ENCODE measurements at regions not wholly inside any gene's neighbourhood (a gene's known extent, or its start where the extent isn't known, plus 50 kb on each side); places are given as distances from the start of the nearest gene placed in this dataset.
"Not testable (repeated sequence)": the region's sequence is repeated elsewhere in the genome, so short reads cannot be mapped to it uniquely, and the experiment has no call there.

GRCh38 chr1:233819042-233819441 is 85.4 kb upstream of the SLC35F3 start:
- Histone ChIP-seq H3K9me3 (replicated peaks; ENCODE audit: control insufficient read depth, insufficient read depth, low read length) (no peaks in the 10 kb centered on the region), H3K36me3 (ENCODE audit: control insufficient read depth in 2 of 2, insufficient read depth in 2 of 2, low read length in 1 of 2) (no peaks in the 10 kb centered on the region), H3K4me1 (ENCODE audit: control insufficient read depth, insufficient read depth, low read length) (no peaks in the 10 kb centered on the region), H4K20me1 (ENCODE audit: control insufficient read depth, insufficient read depth) (no peaks in the 10 kb centered on the region), H3K4me2 (ENCODE audit: control insufficient read depth, insufficient read depth) (no peak overlapping the region), H3K27me3 (replicated peaks in 1 of 2; ENCODE audit: control insufficient read depth in 2 of 2, insufficient read depth in 2 of 2, low read length in 1 of 2) (no peaks in the 10 kb centered on the region; a peak in 1 of 4 replicates), H2AFZ (ENCODE audit: control insufficient read depth, low read depth, low read length) (no peak overlapping the region), H3K4me3 (no peak overlapping the region), H3K27ac (ENCODE audit: control insufficient read depth, insufficient read depth) (no peak overlapping the region), H3K79me2 (ENCODE audit: control insufficient read depth, insufficient read depth, low read length) (no peaks in the 10 kb centered on the region), H3K9ac (ENCODE audit: control insufficient read depth, insufficient read depth, low read length) (no peak overlapping the region)
- ChIA-PET RAD21 (ENCODE audit: unreplicated experiment) (no interaction called here), CTCF (interaction anchor here (0.6 kb wide), 1 partner anchor 378 kb away, joined by 3 read pairs; no protein-coding TSS in a partner anchor), SMC1A (ENCODE audit: uncharacterized antibody, unreplicated experiment) (no interaction called here), POLR2A (interaction anchor here (0.6 kb wide), 1 partner anchor 378 kb away, joined by 4 read pairs; no protein-coding TSS in a partner anchor)
- TF ChIP-seq CBX3 (IDR thresholded peaks at IDR 0.05; ENCODE audit: borderline replicate concordance, low read depth) = no peak
- in situ Hi-C loops (cut with MboI) = no loop called here
- intact Hi-C loops (cut with micrococcal nuclease; ENCODE audit: unreplicated experiment) = no loop called here
- no TSS peak for BruUV-seq (replicated peaks)
- ATAC-seq = no peak
- no peak for DNase-seq (ENCODE audit: low read depth, low spot score)
- no peak for FAIRE-seq
- 0% methylated on average over 1 of the region's 1 CpG for WGBS (ENCODE audit: insufficient coverage, insufficient replicate concordance, low lambda C conversion rate, missing lambda C conversion rate)

GRCh38 chr1:233824179-233824578 is 80.3 kb upstream of the SLC35F3 start:
- in situ Hi-C loops (cut with MboI); H3K79me2 ChIP-seq (ENCODE audit: control insufficient read depth, insufficient read depth, low read length); BruUV-seq (replicated peaks); H3K9me3 ChIP-seq (replicated peaks; ENCODE audit: control insufficient read depth, insufficient read depth, low read length); H3K27ac ChIP-seq (ENCODE audit: control insufficient read depth, insufficient read depth); POLR2A ChIA-PET; FAIRE-seq; H3K27me3 ChIP-seq (replicated peaks in 1 of 2; ENCODE audit: control insufficient read depth in 2 of 2, insufficient read depth in 2 of 2, low read length in 1 of 2); H3K4me1 ChIP-seq (ENCODE audit: control insufficient read depth, insufficient read depth, low read length); RAD21 ChIA-PET (ENCODE audit: unreplicated experiment); ATAC-seq; H3K4me3 ChIP-seq; H3K4me2 ChIP-seq (ENCODE audit: control insufficient read depth, insufficient read depth); H4K20me1 ChIP-seq (ENCODE audit: control insufficient read depth, insufficient read depth); H3K36me3 ChIP-seq (ENCODE audit: control insufficient read depth in 2 of 2, insufficient read depth in 2 of 2, low read length in 1 of 2); H3K9ac ChIP-seq (ENCODE audit: control insufficient read depth, insufficient read depth, low read length); H2AFZ ChIP-seq (ENCODE audit: control insufficient read depth, low read depth, low read length); intact Hi-C loops (cut with micrococcal nuclease; ENCODE audit: unreplicated experiment); DNase-seq (ENCODE audit: low read depth, low spot score); CTCF ChIA-PET: not testable (repeated sequence)
- 19% methylated on average over 2 of the region's 2 CpGs for WGBS (ENCODE audit: insufficient coverage, insufficient replicate concordance, low lambda C conversion rate, missing lambda C conversion rate)
- SMC1A ChIA-PET (ENCODE audit: uncharacterized antibody, unreplicated experiment) = interaction anchor here (0.6 kb wide), 1 partner anchor 144 kb away, joined by 3 read pairs; no protein-coding TSS in a partner anchor

DNA sequence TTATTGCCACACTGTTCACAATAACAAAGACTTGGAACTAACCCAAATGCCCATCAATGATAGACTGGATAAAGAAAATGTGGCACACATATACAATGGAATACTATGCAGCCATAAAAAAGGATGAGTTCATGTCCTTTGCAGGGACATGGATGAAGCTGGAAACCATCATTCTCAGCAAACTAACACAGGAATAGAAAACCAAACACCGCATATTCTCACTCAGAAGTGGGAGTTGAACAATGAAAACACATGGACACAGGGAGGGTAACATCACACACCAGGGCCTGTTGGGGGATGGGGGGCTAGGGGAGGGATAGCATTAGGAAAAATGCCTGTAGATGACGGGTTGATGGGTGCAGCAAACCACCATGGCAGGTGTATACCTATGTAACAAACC is 76.5 kb upstream of the SLC35F3 start:
- 33% methylated on average over 2 of the region's 2 CpGs for WGBS (ENCODE audit: insufficient coverage, insufficient replicate concordance, low lambda C conversion rate, missing lambda C conversion rate)

More for the DNA sequence above, 76.5 kb upstream of the SLC35F3 start:
- CTCF ChIA-PET; H3K36me3 ChIP-seq (ENCODE audit: control insufficient read depth in 2 of 2, insufficient read depth in 2 of 2, low read length in 1 of 2); H3K9me3 ChIP-seq (replicated peaks; ENCODE audit: control insufficient read depth, insufficient read depth, low read length); SMC1A ChIA-PET (ENCODE audit: uncharacterized antibody, unreplicated experiment); FAIRE-seq; POLR2A ChIA-PET; ATAC-seq; H3K9ac ChIP-seq (ENCODE audit: control insufficient read depth, insufficient read depth, low read length); H3K27me3 ChIP-seq (replicated peaks in 1 of 2; ENCODE audit: control insufficient read depth in 2 of 2, insufficient read depth in 2 of 2, low read length in 1 of 2); RAD21 ChIA-PET (ENCODE audit: unreplicated experiment); H3K4me1 ChIP-seq (ENCODE audit: control insufficient read depth, insufficient read depth, low read length); H3K79me2 ChIP-seq (ENCODE audit: control insufficient read depth, insufficient read depth, low read length); H3K27ac ChIP-seq (ENCODE audit: control insufficient read depth, insufficient read depth); DNase-seq (ENCODE audit: low read depth, low spot score); BruUV-seq (replicated peaks); H3K4me2 ChIP-seq (ENCODE audit: control insufficient read depth, insufficient read depth); H2AFZ ChIP-seq (ENCODE audit: control insufficient read depth, low read depth, low read length); intact Hi-C loops (cut with micrococcal nuclease; ENCODE audit: unreplicated experiment); in situ Hi-C loops (cut with MboI); H3K4me3 ChIP-seq; H4K20me1 ChIP-seq (ENCODE audit: control insufficient read depth, insufficient read depth): not testable (repeated sequence)

Measured in GM12878 (cell line).